ENCODE measurements at regions not wholly inside any gene's neighbourhood (a gene's known extent, or its start where the extent isn't known, plus 50 kb on each side); places are given as distances from the start of the nearest gene placed in this dataset.

DNA sequence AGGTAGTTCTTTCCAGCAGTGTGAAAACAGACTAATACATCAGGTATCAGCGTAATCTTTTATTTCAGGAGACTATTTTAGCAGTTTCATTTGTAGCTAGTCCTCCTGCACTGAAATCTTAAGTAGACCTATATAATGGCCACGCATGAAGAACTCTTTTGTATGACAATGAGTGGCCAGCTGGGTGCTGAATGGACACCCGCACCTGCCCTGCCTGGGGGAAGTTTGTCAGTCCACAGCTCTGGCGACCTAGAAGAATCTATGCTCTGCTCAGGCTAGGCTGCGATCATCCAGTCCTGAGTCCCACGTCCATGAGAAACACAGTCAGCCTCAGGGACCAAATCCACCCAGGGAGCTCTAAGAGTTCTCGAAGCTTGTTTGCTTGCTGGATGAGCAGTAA is 709.2 kb upstream of the ID2 start:
- TF ChIP-seq ZNF263 (CRISPR knock-in tag; IDR thresholded peaks at IDR 0.05; ENCODE audit: borderline replicate concordance) = no peak
- TF ChIP-seq, protein P1, sequence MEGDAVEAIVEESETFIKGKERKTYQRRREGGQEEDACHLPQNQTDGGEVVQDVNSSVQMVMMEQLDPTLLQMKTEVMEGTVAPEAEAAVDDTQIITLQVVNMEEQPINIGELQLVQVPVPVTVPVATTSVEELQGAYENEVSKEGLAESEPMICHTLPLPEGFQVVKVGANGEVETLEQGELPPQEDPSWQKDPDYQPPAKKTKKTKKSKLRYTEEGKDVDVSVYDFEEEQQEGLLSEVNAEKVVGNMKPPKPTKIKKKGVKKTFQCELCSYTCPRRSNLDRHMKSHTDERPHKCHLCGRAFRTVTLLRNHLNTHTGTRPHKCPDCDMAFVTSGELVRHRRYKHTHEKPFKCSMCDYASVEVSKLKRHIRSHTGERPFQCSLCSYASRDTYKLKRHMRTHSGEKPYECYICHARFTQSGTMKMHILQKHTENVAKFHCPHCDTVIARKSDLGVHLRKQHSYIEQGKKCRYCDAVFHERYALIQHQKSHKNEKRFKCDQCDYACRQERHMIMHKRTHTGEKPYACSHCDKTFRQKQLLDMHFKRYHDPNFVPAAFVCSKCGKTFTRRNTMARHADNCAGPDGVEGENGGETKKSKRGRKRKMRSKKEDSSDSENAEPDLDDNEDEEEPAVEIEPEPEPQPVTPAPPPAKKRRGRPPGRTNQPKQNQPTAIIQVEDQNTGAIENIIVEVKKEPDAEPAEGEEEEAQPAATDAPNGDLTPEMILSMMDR (IDR thresholded peaks at IDR 0.05 in 2 of 3, conservative IDR thresholded peaks at IDR 0.05 in 1 of 3; ENCODE audit: insufficient read depth in 2 of 3, low read depth in 1 of 3, low read length in 3 of 3) = no peak
- no peak for TF ChIP-seq KAT7 (CRISPR knock-in tag; IDR thresholded peaks at IDR 0.05; ENCODE audit: borderline replicate concordance)
- no peak for TF ChIP-seq ZC3H11A (IDR thresholded peaks at IDR 0.05; ENCODE audit: low read depth, low read length)
- TF ChIP-seq KHSRP (IDR thresholded peaks at IDR 0.05) = no peak
- TF ChIP-seq ATF6 (CRISPR knock-in tag; IDR thresholded peaks at IDR 0.05) = no peak
- TF ChIP-seq SMAD3 (CRISPR knock-in tag; conservative IDR thresholded peaks at IDR 0.05) = no peak
- TF ChIP-seq SRF (CRISPR knock-in tag; IDR thresholded peaks at IDR 0.05) = no peak
- no peak for TF ChIP-seq IRF1 (CRISPR knock-in tag; IDR thresholded peaks at IDR 0.05; ENCODE audit: borderline replicate concordance)
- TF ChIP-seq TAF1 (IDR thresholded peaks at IDR 0.05; ENCODE audit: control insufficient read depth, extremely low read depth, insufficient read depth, low read length, severe bottlenecking) = no peak

All from K562 (cell line).